ENCODE measurements at regions not wholly inside any gene's neighbourhood (a gene's known extent, or its start where the extent isn't known, plus 50 kb on each side); places are given as distances from the start of the nearest gene placed in this dataset.

DNA sequence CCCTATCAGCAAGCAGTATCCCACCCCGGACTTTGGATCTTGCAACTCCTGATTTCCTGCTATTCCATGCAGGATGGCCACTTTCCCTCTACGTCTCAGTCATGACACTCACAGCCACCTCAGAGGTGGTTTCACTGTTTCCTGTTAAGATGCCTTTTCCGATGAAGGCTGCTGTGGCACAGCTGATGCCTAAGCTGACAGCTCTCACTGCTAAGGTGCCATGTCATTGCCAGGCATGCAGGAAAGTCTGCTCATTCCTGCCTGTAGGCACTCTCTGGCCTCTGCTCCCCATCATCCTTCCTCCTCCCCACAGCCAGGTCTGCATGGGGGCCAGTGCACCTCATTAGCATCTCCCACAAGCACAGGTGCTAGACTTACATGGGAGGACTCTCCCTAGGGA lies 173.0 kb downstream of the CBLN1 start:
- TF ChIP-seq POLR2AphosphoS5 (IDR thresholded peaks at IDR 0.05): no peak
- TF ChIP-seq, protein P1, sequence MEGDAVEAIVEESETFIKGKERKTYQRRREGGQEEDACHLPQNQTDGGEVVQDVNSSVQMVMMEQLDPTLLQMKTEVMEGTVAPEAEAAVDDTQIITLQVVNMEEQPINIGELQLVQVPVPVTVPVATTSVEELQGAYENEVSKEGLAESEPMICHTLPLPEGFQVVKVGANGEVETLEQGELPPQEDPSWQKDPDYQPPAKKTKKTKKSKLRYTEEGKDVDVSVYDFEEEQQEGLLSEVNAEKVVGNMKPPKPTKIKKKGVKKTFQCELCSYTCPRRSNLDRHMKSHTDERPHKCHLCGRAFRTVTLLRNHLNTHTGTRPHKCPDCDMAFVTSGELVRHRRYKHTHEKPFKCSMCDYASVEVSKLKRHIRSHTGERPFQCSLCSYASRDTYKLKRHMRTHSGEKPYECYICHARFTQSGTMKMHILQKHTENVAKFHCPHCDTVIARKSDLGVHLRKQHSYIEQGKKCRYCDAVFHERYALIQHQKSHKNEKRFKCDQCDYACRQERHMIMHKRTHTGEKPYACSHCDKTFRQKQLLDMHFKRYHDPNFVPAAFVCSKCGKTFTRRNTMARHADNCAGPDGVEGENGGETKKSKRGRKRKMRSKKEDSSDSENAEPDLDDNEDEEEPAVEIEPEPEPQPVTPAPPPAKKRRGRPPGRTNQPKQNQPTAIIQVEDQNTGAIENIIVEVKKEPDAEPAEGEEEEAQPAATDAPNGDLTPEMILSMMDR (IDR thresholded peaks at IDR 0.05): no peak
- no peak for TF ChIP-seq POLR2A (IDR thresholded peaks at IDR 0.05)
- no peak for TF ChIP-seq EP300 (IDR thresholded peaks at IDR 0.05)
